GM12864 (cell line): ENCODE measurements at regions not wholly inside any gene's neighbourhood (a gene's known extent, or its start where the extent isn't known, plus 50 kb on each side); places are given as distances from the start of the nearest gene placed in this dataset.

Experiments used
- DNase-seq: peaks from one replicate; pipeline ENCODE4 v3.0.0-alpha.2; 2011; ENCODE audit warnings: low read depth
- H3K4me3 ChIP-seq: 2 replicates; pipeline ENCODE4 v1.5.1; 2011; ENCODE audit warnings: mild to moderate bottlenecking, low read depth, low read length, control low read depth
- TF ChIP-seq, protein P1 (sequence below): IDR thresholded peaks from 2 replicates; pipeline ENCODE4 v1.5.1; 2011; ENCODE audit warnings: low read depth, mild to moderate bottlenecking, moderate library complexity, low read length, control low read depth, inconsistent platforms; ENCODE audit errors: missing control alignments

GRCh38 chr9:85202596-85202995 lies 533.1 kb downstream of the NTRK2 start:
- no peak for DNase-seq
- TF ChIP-seq, protein P1, sequence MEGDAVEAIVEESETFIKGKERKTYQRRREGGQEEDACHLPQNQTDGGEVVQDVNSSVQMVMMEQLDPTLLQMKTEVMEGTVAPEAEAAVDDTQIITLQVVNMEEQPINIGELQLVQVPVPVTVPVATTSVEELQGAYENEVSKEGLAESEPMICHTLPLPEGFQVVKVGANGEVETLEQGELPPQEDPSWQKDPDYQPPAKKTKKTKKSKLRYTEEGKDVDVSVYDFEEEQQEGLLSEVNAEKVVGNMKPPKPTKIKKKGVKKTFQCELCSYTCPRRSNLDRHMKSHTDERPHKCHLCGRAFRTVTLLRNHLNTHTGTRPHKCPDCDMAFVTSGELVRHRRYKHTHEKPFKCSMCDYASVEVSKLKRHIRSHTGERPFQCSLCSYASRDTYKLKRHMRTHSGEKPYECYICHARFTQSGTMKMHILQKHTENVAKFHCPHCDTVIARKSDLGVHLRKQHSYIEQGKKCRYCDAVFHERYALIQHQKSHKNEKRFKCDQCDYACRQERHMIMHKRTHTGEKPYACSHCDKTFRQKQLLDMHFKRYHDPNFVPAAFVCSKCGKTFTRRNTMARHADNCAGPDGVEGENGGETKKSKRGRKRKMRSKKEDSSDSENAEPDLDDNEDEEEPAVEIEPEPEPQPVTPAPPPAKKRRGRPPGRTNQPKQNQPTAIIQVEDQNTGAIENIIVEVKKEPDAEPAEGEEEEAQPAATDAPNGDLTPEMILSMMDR = no peak
- no peak overlapping the region for H3K4me3 ChIP-seq

DNA sequence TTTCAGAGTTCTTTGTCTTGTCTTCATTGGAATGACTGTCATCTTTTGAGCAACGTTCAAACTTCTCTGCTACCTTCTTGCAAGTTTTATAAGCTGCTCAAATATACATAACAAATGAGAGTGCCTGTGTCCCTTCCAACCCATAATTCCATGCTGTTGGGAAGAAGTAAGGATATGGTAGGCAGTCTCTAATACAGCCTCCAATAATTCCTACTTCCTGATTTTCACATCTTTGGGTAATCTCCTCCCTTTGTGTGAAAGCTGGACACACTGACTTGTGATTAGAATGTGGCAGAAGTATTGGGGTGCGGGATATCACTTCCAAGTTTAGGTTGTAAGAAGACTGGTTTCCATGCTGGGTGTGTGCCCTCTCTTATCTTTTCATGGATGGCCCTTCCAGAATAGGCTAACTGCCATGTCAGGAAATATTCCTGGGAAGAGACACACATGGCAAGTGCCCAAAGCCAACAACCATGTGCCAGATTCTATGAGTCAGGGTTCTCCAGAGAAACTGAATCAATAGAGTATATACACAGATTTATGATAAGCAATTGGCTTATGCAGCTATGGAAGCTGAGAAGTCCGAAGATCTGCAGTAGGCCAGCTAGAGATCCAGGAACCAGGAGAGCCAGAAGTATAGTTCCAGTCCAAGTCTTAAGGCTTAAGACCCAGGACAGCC lies 531.3 kb downstream of the NTRK2 start:
- no peak for DNase-seq
- TF ChIP-seq, protein P1 = no peak
- H3K4me3 ChIP-seq = no peak overlapping the region

DNA sequence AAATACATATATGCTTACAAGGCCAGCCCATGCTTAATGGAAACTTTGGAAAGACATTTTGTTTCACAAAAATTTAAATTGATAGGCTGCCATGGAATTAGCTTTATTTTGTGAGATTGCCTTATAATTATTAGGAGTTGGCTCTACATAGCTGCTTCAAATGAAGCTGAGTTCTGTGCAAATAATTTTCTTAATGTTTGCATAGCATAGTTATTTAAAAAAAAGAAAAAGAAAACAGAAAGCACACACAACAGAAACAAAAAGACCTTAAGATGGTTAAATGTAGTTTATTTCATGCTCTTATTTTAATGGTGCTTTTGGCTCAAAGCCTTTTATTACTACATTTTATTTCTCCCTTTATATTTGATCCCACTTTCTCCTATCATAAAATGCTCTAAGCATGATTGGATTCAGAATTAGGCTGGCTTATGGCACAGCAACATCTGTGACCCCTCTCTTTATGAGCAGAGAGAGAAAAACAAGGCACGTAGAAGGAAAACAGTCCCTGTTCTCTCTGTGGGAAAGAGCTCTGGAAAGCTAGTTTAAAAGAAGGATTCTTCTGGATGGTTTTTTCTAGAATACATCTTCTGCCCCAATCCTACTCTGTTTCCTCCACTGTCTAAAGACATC lies 530.5 kb downstream of the NTRK2 start:
- no peak overlapping the region for H3K4me3 ChIP-seq
- TF ChIP-seq, protein P1 = no peak
- no peak for DNase-seq

- TF ChIP-seq, protein P1 = no peak
- no peak overlapping the region for H3K4me3 ChIP-seq
- DNase-seq = no peak
Observed at GRCh38 chr9:85192750-85193149, 523.2 kb downstream of the NTRK2 start.

DNA sequence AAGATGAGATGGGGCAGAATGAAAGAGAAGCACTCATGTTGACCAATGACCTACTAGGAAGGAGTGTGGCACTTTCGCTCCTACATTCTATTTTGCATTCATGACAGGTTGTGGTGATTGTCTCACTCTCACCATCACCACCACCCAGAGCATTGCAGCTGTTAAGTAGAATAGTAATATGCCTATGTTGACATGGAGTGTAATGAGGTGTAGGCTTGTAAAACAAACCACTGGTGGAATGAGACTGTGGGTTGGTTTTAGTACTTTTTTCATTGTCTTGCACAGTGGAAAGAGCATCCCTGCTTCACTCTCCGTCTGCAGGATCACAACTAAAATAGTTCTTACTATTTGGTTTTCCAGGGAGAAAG lies 516.7 kb downstream of the NTRK2 start:
- TF ChIP-seq, protein P1 = no peak
- no peak for DNase-seq
- H3K4me3 ChIP-seq = no peak overlapping the region

DNA sequence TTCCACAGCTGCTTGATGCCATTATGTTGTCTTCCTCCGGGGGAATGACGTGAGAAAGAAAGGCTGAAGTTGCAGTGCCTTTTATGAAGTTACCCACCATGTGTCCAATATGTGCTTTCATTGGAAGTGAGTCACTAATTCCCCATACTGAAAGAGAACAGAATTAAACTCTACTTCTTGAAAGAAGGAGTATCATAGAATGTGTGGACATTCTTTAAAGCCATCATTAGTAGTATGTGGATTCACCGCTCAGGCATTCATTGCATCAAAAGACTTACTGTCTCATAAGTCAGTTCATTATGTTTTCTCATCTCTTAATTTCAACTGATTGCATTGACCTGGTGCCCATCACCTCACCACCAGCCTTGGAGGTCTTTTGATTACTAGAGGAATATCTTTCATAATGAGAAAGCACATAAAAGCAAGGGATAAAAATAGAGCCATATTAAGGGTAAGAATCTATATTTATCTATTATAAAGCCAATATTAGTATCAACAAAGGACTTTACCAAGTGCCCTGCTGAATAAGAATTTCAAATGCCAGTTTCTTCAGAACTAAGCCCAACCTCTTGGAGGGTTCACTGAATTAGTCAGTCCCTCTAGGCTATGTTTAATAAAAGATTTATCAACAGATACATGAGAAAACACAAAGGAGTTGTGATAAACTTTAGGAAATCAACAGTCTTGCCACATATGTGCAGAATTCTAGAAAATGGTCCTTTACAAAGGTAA lies 516.1 kb downstream of the NTRK2 start:
- DNase-seq = no peak
- H3K4me3 ChIP-seq = no peak overlapping the region
- TF ChIP-seq, protein P1 = no peak

- DNase-seq = no peak
- H3K4me3 ChIP-seq = no peak overlapping the region
- TF ChIP-seq, protein P1 = no peak
Observed at GRCh38 chr9:85182383-85182782, 512.9 kb downstream of the NTRK2 start.
